ENCODE measurements at regions not wholly inside any gene's neighbourhood (a gene's known extent, or its start where the extent isn't known, plus 50 kb on each side); places are given as distances from the start of the nearest gene placed in this dataset.

GRCh38 chr16:73163238-73163815 lies 115.4 kb upstream of the ZFHX3 start:
- Histone ChIP-seq H3K27ac (ENCODE audit: low read depth in 2 of 2, low read length in 2 of 2) (no peak overlapping the region), H3K9me3 (ENCODE audit: control insufficient read depth in 2 of 2, low read length in 2 of 2) (no peaks in the 10 kb centered on the region), H3K4me1 (ENCODE audit: control insufficient read depth in 2 of 2, insufficient read depth in 2 of 2, low read length in 2 of 2) (no peaks in the 10 kb centered on the region), H3K36me3 (ENCODE audit: control insufficient read depth in 2 of 2, insufficient read depth in 2 of 2, low read length in 2 of 2) (no peaks in the 10 kb centered on the region), H3K27me3 (ENCODE audit: control insufficient read depth in 2 of 2, insufficient read depth in 2 of 2, low read length in 2 of 2) (no peaks in the 10 kb centered on the region), H3K4me3 (ENCODE audit: low read length in 2 of 2) (no peak overlapping the region), H3K9ac (ENCODE audit: low read depth in 1 of 2, low read length in 2 of 2) (no peak overlapping the region)

GRCh38 chr16:73161977-73162376 lies 114.0 kb upstream of the ZFHX3 start:
- Histone ChIP-seq H3K4me1 (ENCODE audit: control insufficient read depth in 2 of 2, insufficient read depth in 2 of 2, low read length in 2 of 2) (no peaks in the 10 kb centered on the region), H3K36me3 (ENCODE audit: control insufficient read depth in 2 of 2, insufficient read depth in 2 of 2, low read length in 2 of 2) (no peaks in the 10 kb centered on the region), H3K9ac (ENCODE audit: low read depth in 1 of 2, low read length in 2 of 2) (no peak overlapping the region), H3K27me3 (ENCODE audit: control insufficient read depth in 2 of 2, insufficient read depth in 2 of 2, low read length in 2 of 2) (no peaks in the 10 kb centered on the region), H3K4me3 (ENCODE audit: low read length in 2 of 2) (no peak overlapping the region), H3K9me3 (ENCODE audit: control insufficient read depth in 2 of 2, low read length in 2 of 2) (no peaks in the 10 kb centered on the region), H3K27ac (ENCODE audit: low read depth in 2 of 2, low read length in 2 of 2) (no peak overlapping the region)

- H3K9ac ChIP-seq (ENCODE audit: low read depth in 1 of 2, low read length in 2 of 2): no peak overlapping the region
- no peak overlapping the region for H3K27ac ChIP-seq (ENCODE audit: low read depth in 2 of 2, low read length in 2 of 2)
- no peaks in the 10 kb centered on the region for H3K9me3 ChIP-seq (ENCODE audit: control insufficient read depth in 2 of 2, low read length in 2 of 2)
- H3K4me1 ChIP-seq (ENCODE audit: control insufficient read depth in 2 of 2, insufficient read depth in 2 of 2, low read length in 2 of 2): no peaks in the 10 kb centered on the region
- no peak overlapping the region for H3K4me3 ChIP-seq (ENCODE audit: low read length in 2 of 2)
- H3K36me3 ChIP-seq (ENCODE audit: control insufficient read depth in 2 of 2, insufficient read depth in 2 of 2, low read length in 2 of 2): no peaks in the 10 kb centered on the region
- no peaks in the 10 kb centered on the region for H3K27me3 ChIP-seq (ENCODE audit: control insufficient read depth in 2 of 2, insufficient read depth in 2 of 2, low read length in 2 of 2)
Measured at GRCh38 chr16:73159296-73159695, 111.4 kb upstream of the ZFHX3 start.

GRCh38 chr16:73157861-73158260 lies 109.9 kb upstream of the ZFHX3 start:
- Histone ChIP-seq H3K27ac (ENCODE audit: low read depth in 2 of 2, low read length in 2 of 2) (no peak overlapping the region), H3K27me3 (ENCODE audit: control insufficient read depth in 2 of 2, insufficient read depth in 2 of 2, low read length in 2 of 2) (no peaks in the 10 kb centered on the region), H3K4me1 (ENCODE audit: control insufficient read depth in 2 of 2, insufficient read depth in 2 of 2, low read length in 2 of 2) (no peaks in the 10 kb centered on the region), H3K4me3 (ENCODE audit: low read length in 2 of 2) (no peak overlapping the region), H3K9ac (ENCODE audit: low read depth in 1 of 2, low read length in 2 of 2) (no peak overlapping the region), H3K9me3 (ENCODE audit: control insufficient read depth in 2 of 2, low read length in 2 of 2) (no peaks in the 10 kb centered on the region), H3K36me3 (ENCODE audit: control insufficient read depth in 2 of 2, insufficient read depth in 2 of 2, low read length in 2 of 2) (no peaks in the 10 kb centered on the region)

- H3K9me3 ChIP-seq (ENCODE audit: control insufficient read depth in 2 of 2, low read length in 2 of 2): no peaks in the 10 kb centered on the region
- H3K27ac ChIP-seq (ENCODE audit: low read depth in 2 of 2, low read length in 2 of 2): no peak overlapping the region
- no peaks in the 10 kb centered on the region for H3K27me3 ChIP-seq (ENCODE audit: control insufficient read depth in 2 of 2, insufficient read depth in 2 of 2, low read length in 2 of 2)
Measured at GRCh38 chr16:73154063-73154870, 106.3 kb upstream of the ZFHX3 start.

GRCh38 chr16:73152386-73153125 lies 104.6 kb upstream of the ZFHX3 start:
- no peaks in the 10 kb centered on the region for H3K4me1 ChIP-seq (ENCODE audit: control insufficient read depth in 2 of 2, insufficient read depth in 2 of 2, low read length in 2 of 2)
- H3K36me3 ChIP-seq (ENCODE audit: control insufficient read depth in 2 of 2, insufficient read depth in 2 of 2, low read length in 2 of 2): no peaks in the 10 kb centered on the region
- no peaks in the 10 kb centered on the region for H3K27me3 ChIP-seq (ENCODE audit: control insufficient read depth in 2 of 2, insufficient read depth in 2 of 2, low read length in 2 of 2)
- H3K9me3 ChIP-seq (ENCODE audit: control insufficient read depth in 2 of 2, low read length in 2 of 2): no peaks in the 10 kb centered on the region
- H3K27ac ChIP-seq (ENCODE audit: low read depth in 2 of 2, low read length in 2 of 2): no peak overlapping the region
- no peak overlapping the region for H3K9ac ChIP-seq (ENCODE audit: low read depth in 1 of 2, low read length in 2 of 2)
- H3K4me3 ChIP-seq (ENCODE audit: low read length in 2 of 2): no peak overlapping the region

More at GRCh38 chr16:73154063-73154870, 106.3 kb upstream of the ZFHX3 start:
- H3K36me3 ChIP-seq (ENCODE audit: control insufficient read depth in 2 of 2, insufficient read depth in 2 of 2, low read length in 2 of 2): no peaks in the 10 kb centered on the region
- no peak overlapping the region for H3K9ac ChIP-seq (ENCODE audit: low read depth in 1 of 2, low read length in 2 of 2)
- H3K4me1 ChIP-seq (ENCODE audit: control insufficient read depth in 2 of 2, insufficient read depth in 2 of 2, low read length in 2 of 2): no peaks in the 10 kb centered on the region
- no peak overlapping the region for H3K4me3 ChIP-seq (ENCODE audit: low read length in 2 of 2)

- Histone ChIP-seq H3K9ac (ENCODE audit: low read depth in 1 of 2, low read length in 2 of 2) (no peak overlapping the region), H3K27ac (ENCODE audit: low read depth in 2 of 2, low read length in 2 of 2) (no peak overlapping the region), H3K4me3 (ENCODE audit: low read length in 2 of 2) (no peak overlapping the region), H3K36me3 (ENCODE audit: control insufficient read depth in 2 of 2, insufficient read depth in 2 of 2, low read length in 2 of 2) (no peaks in the 10 kb centered on the region), H3K9me3 (ENCODE audit: control insufficient read depth in 2 of 2, low read length in 2 of 2) (no peaks in the 10 kb centered on the region), H3K4me1 (ENCODE audit: control insufficient read depth in 2 of 2, insufficient read depth in 2 of 2, low read length in 2 of 2) (no peaks in the 10 kb centered on the region), H3K27me3 (ENCODE audit: control insufficient read depth in 2 of 2, insufficient read depth in 2 of 2, low read length in 2 of 2) (no peaks in the 10 kb centered on the region)
Measured at GRCh38 chr16:73151941-73152340, 104.0 kb upstream of the ZFHX3 start.

- Histone ChIP-seq H3K9me3 (ENCODE audit: control insufficient read depth in 2 of 2, low read length in 2 of 2) (no peaks in the 10 kb centered on the region), H3K9ac (ENCODE audit: low read depth in 1 of 2, low read length in 2 of 2) (no peak overlapping the region), H3K36me3 (ENCODE audit: control insufficient read depth in 2 of 2, insufficient read depth in 2 of 2, low read length in 2 of 2) (no peaks in the 10 kb centered on the region), H3K27ac (ENCODE audit: low read depth in 2 of 2, low read length in 2 of 2) (no peak overlapping the region), H3K27me3 (ENCODE audit: control insufficient read depth in 2 of 2, insufficient read depth in 2 of 2, low read length in 2 of 2) (no peaks in the 10 kb centered on the region), H3K4me1 (ENCODE audit: control insufficient read depth in 2 of 2, insufficient read depth in 2 of 2, low read length in 2 of 2) (no peaks in the 10 kb centered on the region), H3K4me3 (ENCODE audit: low read length in 2 of 2) (no peak overlapping the region)
Measured at GRCh38 chr16:73151225-73151624, 103.3 kb upstream of the ZFHX3 start.

GRCh38 chr16:73150786-73151185 lies 102.9 kb upstream of the ZFHX3 start:
- H3K4me1 ChIP-seq (ENCODE audit: control insufficient read depth in 2 of 2, insufficient read depth in 2 of 2, low read length in 2 of 2): no peaks in the 10 kb centered on the region
- no peak overlapping the region for H3K9ac ChIP-seq (ENCODE audit: low read depth in 1 of 2, low read length in 2 of 2)
- no peaks in the 10 kb centered on the region for H3K27me3 ChIP-seq (ENCODE audit: control insufficient read depth in 2 of 2, insufficient read depth in 2 of 2, low read length in 2 of 2)
- H3K9me3 ChIP-seq (ENCODE audit: control insufficient read depth in 2 of 2, low read length in 2 of 2): no peaks in the 10 kb centered on the region
- no peaks in the 10 kb centered on the region for H3K36me3 ChIP-seq (ENCODE audit: control insufficient read depth in 2 of 2, insufficient read depth in 2 of 2, low read length in 2 of 2)
- H3K4me3 ChIP-seq (ENCODE audit: low read length in 2 of 2): no peak overlapping the region
- H3K27ac ChIP-seq (ENCODE audit: low read depth in 2 of 2, low read length in 2 of 2): no peak overlapping the region

- no peaks in the 10 kb centered on the region for H3K27me3 ChIP-seq (ENCODE audit: control insufficient read depth in 2 of 2, insufficient read depth in 2 of 2, low read length in 2 of 2)
- no peaks in the 10 kb centered on the region for H3K36me3 ChIP-seq (ENCODE audit: control insufficient read depth in 2 of 2, insufficient read depth in 2 of 2, low read length in 2 of 2)
- no peaks in the 10 kb centered on the region for H3K9me3 ChIP-seq (ENCODE audit: control insufficient read depth in 2 of 2, low read length in 2 of 2)
- no peak overlapping the region for H3K9ac ChIP-seq (ENCODE audit: low read depth in 1 of 2, low read length in 2 of 2)
- no peaks in the 10 kb centered on the region for H3K4me1 ChIP-seq (ENCODE audit: control insufficient read depth in 2 of 2, insufficient read depth in 2 of 2, low read length in 2 of 2)
- no peak overlapping the region for H3K4me3 ChIP-seq (ENCODE audit: low read length in 2 of 2)
- H3K27ac ChIP-seq (ENCODE audit: low read depth in 2 of 2, low read length in 2 of 2): no peak overlapping the region
Measured at GRCh38 chr16:73149334-73149733, 101.4 kb upstream of the ZFHX3 start.
